GM12872 (cell line): ENCODE measurements at regions not wholly inside any gene's neighbourhood (a gene's known extent, or its start where the extent isn't known, plus 50 kb on each side); places are given as distances from the start of the nearest gene placed in this dataset.

ENCODE experiments used
- TF ChIP-seq, protein P1 (sequence below): IDR thresholded peaks from 3 replicates; pipeline ENCODE4 v1.5.1; 2011; ENCODE audit warnings: low read depth, mild to moderate bottlenecking, low read length, moderate library complexity; ENCODE audit not compliant: insufficient read depth

DNA sequence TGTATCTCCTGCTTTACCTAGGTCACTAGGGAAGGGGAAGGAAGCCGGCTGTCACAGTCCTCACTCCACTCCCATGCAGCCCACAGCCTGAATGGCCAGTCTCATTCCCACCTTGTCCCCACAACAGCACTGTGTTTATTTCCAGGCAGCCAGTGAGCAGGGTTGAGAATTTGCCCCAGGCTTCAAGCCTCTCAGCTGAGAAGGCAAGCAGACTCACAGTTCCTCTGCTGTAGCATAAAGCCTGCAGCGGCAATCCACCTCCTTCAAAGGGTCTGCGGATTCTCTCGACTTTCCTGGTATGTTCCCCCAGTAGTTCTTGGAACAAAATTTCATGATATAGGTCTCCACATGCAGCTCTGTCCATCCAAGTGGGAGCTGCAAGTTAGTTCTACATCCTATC lies 262.9 kb upstream of the GULP1 start:
- TF ChIP-seq, protein P1, sequence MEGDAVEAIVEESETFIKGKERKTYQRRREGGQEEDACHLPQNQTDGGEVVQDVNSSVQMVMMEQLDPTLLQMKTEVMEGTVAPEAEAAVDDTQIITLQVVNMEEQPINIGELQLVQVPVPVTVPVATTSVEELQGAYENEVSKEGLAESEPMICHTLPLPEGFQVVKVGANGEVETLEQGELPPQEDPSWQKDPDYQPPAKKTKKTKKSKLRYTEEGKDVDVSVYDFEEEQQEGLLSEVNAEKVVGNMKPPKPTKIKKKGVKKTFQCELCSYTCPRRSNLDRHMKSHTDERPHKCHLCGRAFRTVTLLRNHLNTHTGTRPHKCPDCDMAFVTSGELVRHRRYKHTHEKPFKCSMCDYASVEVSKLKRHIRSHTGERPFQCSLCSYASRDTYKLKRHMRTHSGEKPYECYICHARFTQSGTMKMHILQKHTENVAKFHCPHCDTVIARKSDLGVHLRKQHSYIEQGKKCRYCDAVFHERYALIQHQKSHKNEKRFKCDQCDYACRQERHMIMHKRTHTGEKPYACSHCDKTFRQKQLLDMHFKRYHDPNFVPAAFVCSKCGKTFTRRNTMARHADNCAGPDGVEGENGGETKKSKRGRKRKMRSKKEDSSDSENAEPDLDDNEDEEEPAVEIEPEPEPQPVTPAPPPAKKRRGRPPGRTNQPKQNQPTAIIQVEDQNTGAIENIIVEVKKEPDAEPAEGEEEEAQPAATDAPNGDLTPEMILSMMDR, result no peak

DNA sequence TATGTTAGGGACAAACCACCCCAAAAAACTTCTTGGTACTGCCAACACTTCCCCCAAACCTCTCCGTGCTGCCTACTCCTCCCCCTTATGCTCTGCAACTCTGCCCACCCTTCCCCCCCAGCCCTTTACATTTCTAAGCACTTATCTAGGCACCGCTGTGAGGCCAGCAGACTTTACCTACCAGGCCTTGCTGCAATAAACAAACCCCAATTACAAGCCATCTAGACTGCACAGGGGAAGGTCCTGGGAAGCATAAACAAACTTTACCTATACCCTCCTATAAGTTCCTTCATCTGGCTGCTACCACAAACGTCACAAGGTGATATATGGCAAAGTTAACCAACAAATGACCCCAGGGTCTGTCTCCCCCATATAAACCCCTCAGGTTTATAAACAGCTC lies 259.4 kb upstream of the GULP1 start:
- TF ChIP-seq, protein P1, result no peak

DNA sequence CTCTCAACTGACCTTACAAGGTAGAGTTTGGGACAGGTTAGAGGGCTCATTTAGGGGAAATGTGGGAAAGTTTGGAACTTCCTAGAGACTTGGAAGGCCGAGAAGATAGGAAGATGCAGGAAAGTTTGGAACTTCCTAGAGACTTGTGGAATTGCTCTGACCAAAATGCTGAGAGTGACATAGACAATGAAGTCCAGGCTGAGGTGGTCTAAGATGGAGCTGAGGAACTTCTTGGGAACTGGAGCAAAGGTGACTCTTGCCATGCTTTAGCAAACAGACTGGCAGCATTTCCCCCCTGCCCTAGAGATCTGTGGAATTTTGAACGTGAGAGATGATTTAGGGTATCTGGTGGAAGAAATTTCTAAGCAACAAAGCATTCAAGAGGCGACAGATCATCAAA lies 258.9 kb upstream of the GULP1 start:
- TF ChIP-seq, protein P1, result no peak

DNA sequence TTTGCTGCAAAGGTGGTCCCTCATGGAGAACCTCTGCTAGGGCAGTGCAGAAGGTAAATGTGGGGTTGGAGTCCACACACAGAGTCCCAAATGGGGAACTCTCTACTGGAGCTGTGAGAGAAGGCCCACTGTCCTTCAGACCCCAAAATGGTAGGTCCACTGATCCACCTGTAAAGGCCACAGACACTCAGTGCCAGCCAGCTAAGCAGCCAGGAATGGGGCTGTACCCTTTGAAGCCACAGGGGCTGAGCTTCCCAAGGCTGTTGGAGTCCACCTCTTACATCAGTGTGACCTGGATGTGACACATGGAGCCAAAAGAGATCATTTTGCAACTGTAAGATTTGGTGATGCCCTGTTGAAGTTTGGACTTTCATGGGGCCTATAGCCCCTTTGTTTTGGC lies 252.4 kb upstream of the GULP1 start:
- TF ChIP-seq, protein P1, result no peak

DNA sequence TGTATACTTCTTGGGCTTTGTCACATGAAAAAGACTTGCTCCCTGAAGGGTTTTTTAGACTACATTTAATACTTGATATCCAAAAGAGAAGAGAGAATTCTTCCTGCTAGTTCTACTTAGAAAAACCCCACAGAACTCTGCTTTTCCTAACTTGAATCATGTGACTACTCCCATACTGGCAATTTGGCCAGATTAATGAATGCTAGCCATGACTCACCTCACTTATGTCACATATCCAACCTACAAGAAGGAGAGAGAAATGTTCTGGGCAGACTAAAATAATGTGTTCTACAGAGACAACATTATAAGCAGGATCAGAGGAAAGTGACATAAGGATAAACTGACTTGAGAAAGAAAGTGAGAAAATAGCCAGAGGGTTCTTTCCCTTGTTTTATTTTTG lies 249.3 kb upstream of the GULP1 start:
- TF ChIP-seq, protein P1, result no peak

DNA sequence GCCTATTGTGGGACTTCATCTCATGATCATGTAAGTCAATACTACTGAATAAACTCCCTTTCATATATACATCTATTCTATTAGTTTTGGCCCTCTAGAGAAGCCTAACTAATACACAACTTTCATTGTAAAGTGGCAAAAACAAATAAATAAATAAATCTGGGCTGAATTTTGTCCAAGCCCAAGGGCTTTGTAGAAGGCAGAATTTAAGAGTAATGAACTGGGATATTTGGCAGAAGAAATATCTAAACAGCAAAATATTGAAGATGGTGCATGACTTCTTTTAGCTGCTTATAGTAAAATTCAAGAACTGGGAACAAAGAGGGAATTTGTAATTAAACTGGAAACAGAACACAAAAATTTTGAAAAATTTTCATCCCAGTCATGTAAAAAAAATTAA lies 246.7 kb upstream of the GULP1 start:
- TF ChIP-seq, protein P1, result no peak

DNA sequence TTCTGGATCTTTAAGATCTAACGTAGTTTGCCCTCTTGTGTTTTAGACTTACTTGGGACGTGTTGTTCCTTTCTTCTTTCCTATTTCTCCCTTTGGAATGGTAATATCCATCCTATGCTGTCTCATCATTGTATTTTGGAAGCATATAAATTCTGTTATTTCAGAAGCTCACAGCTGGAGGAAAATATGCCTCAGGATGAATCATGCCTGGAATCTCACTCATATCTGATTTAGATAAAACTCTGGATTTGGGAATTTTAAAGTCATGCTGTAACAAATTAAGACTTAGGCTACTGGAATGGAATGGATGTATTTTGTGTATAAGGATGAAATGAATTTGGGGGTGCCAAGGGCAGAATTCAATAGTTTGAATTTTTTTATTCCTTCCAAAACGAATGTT lies 245.2 kb upstream of the GULP1 start:
- TF ChIP-seq, protein P1, result no peak

DNA sequence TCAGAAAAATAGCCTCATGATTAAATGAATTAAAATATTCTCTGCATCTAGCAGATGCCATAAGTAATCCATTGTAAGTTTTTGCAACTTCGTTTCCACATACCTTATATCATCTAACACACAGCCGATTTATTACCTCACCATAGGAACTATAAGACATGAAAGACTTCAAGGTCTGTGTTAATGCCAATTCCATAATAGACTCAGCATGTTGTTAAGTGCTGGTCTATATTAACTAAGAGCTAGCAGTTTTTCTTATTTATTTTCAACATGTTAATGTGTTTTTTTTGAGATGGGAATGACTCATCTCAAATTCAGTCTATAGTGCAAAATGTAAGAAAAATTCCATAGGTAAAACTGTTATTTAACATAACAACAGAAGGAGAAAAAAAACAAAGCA lies 243.9 kb upstream of the GULP1 start:
- TF ChIP-seq, protein P1, result no peak
